ENCODE measurements at regions not wholly inside any gene's neighbourhood (a gene's known extent, or its start where the extent isn't known, plus 50 kb on each side); places are given as distances from the start of the nearest gene placed in this dataset.

GRCh38 chr3:48088749-48089466, 72.7 kb upstream of the MAP4 start (continued):
- TF ChIP-seq ZC3H4 (CRISPR knock-in tag; IDR thresholded peaks at IDR 0.05; ENCODE audit: borderline replicate concordance) = no peak
- no peak for TF ChIP-seq ZNF668 (CRISPR knock-in tag; IDR thresholded peaks at IDR 0.05)
- no peak for TF ChIP-seq HSF4 (CRISPR knock-in tag; IDR thresholded peaks at IDR 0.05; ENCODE audit: borderline replicate concordance)
- no peak for TF ChIP-seq ILK (tag; IDR thresholded peaks at IDR 0.05; ENCODE audit: borderline replicate concordance, low read depth)
- no peak for TF ChIP-seq THAP7 (CRISPR knock-in tag; IDR thresholded peaks at IDR 0.05)
- TF ChIP-seq CBFA2T3 (IDR thresholded peaks at IDR 0.05) = no peak; the same call in 1 of the 2 replicates
- TF ChIP-seq, protein P1, sequence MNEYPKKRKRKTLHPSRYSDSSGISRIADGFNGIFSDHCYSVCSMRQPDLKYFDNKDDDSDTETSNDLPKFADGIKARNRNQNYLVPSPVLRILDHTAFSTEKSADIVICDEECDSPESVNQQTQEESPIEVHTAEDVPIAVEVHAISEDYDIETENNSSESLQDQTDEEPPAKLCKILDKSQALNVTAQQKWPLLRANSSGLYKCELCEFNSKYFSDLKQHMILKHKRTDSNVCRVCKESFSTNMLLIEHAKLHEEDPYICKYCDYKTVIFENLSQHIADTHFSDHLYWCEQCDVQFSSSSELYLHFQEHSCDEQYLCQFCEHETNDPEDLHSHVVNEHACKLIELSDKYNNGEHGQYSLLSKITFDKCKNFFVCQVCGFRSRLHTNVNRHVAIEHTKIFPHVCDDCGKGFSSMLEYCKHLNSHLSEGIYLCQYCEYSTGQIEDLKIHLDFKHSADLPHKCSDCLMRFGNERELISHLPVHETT (CRISPR knock-in tag; conservative IDR thresholded peaks at IDR 0.05 in 1 of 2, IDR thresholded peaks at IDR 0.05 in 1 of 2) = no peak
- TF ChIP-seq SAFB2 (IDR thresholded peaks at IDR 0.05; ENCODE audit: borderline replicate concordance, low read depth, low read length, severe bottlenecking) = no peak
- peak; percentile 93 for TF ChIP-seq E2F5 (CRISPR knock-in tag; IDR thresholded peaks at IDR 0.05)
- TF ChIP-seq ZNF583 (CRISPR knock-in tag; IDR thresholded peaks at IDR 0.05) = 0 out of 2 replicates have a peak, but pooled peaks have one; percentile 31
- TF ChIP-seq SMAD4 (CRISPR knock-in tag; conservative IDR thresholded peaks at IDR 0.05) = peak; percentile 43
- TF ChIP-seq, protein P2, sequence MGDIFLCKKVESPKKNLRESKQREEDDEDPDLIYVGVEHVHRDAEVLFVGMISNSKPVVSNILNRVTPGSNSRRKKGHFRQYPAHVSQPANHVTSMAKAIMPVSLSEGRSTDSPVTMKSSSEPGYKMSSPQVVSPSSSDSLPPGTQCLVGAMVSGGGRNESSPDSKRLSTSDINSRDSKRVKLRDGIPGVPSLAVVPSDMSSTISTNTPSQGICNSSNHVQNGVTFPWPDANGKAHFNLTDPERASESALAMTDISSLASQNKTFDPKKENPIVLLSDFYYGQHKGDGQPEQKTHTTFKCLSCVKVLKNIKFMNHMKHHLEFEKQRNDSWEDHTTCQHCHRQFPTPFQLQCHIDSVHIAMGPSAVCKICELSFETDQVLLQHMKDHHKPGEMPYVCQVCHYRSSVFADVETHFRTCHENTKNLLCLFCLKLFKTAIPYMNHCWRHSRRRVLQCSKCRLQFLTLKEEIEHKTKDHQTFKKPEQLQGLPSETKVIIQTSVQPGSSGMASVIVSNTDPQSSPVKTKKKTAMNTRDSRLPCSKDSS (IDR thresholded peaks at IDR 0.05; ENCODE audit: low read depth, partially characterized antibody) = no peak
- peak; percentile 83 for TF ChIP-seq ASH1L (IDR thresholded peaks at IDR 0.05; ENCODE audit: borderline replicate concordance, low read depth, partially characterized antibody)
- TF ChIP-seq ZNF133 (CRISPR knock-in tag; IDR thresholded peaks at IDR 0.05) = no peak
- no peak for TF ChIP-seq SRSF9 (IDR thresholded peaks at IDR 0.05; ENCODE audit: borderline replicate concordance, low read depth, low read length)
- no peak for TF ChIP-seq SNIP1 (IDR thresholded peaks at IDR 0.05; ENCODE audit: low read depth)
- TF ChIP-seq POLR2H (tag; IDR thresholded peaks at IDR 0.05; ENCODE audit: low read depth) = peak; percentile 96
- peak; percentile 89 for TF ChIP-seq CREB1 (IDR thresholded peaks at IDR 0.05)
- peak; percentile 88 for TF ChIP-seq CREB1 (CRISPR knock-in tag; IDR thresholded peaks at IDR 0.05)
- TF ChIP-seq MECOM (CRISPR knock-in tag; IDR thresholded peaks at IDR 0.05) = no peak
- TF ChIP-seq ZNF165 (CRISPR knock-in tag; IDR thresholded peaks at IDR 0.05; ENCODE audit: borderline replicate concordance) = no peak
- no peak for TF ChIP-seq KAT8 (IDR thresholded peaks at IDR 0.05; ENCODE audit: low read depth)
- TF ChIP-seq KDM1A (IDR thresholded peaks at IDR 0.05) = no peak
- no peak for TF ChIP-seq EWSR1 (IDR thresholded peaks at IDR 0.05; ENCODE audit: borderline replicate concordance, low read depth, partially characterized antibody)
- TF ChIP-seq MCM3 (IDR thresholded peaks at IDR 0.05) = no peak
- TF ChIP-seq SUPT5H (IDR thresholded peaks at IDR 0.05) = peak; percentile 97
- TF ChIP-seq ZKSCAN8 (CRISPR knock-in tag; IDR thresholded peaks at IDR 0.05) = no peak
